Hematopoietic multipotent progenitor cell treated with erythropoietin and hydrocortisone succinate and interleukin-3 and kit ligand, for 8 days (in vitro differentiated cells): ENCODE measurements at regions not wholly inside any gene's neighbourhood (a gene's known extent, or its start where the extent isn't known, plus 50 kb on each side); places are given as distances from the start of the nearest gene placed in this dataset.

Experiments
- DNase-seq: peaks from one replicate; pipeline ENCODE4 v3.0.0-alpha.2; 2015

- DNase-seq = no peak
Measured at GRCh38 chr6:104301951-104302350, 557.8 kb downstream of the HACE1 start.

DNA sequence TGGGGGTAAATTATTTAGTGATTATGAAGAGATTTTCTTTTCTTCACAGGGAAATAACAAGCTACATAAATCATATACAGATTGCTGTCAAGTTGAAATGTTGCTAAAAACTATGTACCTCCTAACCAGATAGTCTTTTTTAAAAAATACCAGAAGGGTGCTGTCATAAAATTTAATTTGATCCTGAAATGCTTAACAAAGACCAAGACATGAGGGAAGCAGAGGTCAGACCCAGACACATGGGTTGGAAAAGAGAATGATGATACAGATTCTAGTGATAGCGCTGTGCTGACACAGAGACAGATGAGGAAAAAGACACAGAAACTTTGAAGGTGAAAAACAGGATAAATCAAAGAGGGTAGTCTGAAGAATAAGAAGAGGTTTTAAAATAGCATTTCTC, 573.1 kb downstream of the HACE1 start:
- no peak for DNase-seq

DNA sequence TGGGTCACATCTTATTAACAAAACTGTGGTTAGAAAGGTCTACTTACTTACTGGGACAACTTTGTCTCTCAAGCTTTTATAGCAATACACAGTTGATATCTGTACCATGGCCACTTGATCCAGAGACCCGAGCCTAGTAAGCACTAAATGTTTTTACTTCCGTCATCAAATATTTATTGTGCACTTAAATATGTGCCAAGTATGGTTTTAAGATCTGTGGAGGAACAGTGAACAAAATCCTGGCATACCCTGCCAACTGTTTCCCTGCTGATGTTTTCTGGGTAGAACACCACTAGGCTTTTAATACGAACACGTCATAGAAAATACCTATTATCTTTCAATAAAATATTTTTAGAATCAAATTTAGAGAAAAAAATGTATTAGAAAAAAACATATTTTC, 574.8 kb downstream of the HACE1 start:
- DNase-seq = no peak

DNA sequence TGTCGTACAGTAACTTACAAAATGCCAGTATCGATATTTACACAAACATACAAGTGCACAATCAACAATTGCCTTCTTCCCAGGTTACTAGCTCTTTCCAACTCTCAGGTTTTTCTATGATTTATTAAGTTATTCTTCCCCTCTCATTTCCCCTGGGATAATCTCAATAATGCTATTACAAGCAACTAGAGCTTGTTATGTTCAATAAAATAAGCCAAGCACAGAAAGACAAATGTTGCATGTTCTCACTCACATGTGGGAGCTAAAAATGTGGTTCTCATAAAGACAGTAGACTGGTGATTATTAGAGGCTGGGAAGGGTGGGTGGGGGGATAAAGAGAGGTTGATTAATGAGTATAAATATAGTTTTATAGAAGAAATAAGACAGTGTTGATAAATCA, 577.1 kb downstream of the HACE1 start:
- no peak for DNase-seq

GRCh38 chr6:104281370-104281769, 578.3 kb downstream of the HACE1 start:
- no peak for DNase-seq

DNA sequence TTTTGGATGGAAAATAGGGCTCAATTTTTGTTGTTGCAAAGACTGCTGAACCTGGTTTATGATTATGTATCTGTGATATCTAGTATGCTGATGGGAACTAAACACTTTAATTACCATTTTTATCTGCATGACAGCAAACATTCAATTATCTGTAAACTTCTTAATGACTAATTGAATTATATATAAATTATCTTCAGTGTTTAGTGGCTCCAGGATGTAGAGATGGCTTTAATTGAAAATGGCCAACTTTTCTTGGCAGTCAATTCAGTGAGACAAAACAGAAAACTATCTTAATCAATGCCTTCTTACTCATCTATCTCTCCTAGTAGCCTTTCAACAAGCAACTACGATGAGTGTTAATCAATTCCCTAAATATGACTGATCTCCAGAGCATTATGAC, 591.3 kb downstream of the HACE1 start:
- no peak for DNase-seq

DNA sequence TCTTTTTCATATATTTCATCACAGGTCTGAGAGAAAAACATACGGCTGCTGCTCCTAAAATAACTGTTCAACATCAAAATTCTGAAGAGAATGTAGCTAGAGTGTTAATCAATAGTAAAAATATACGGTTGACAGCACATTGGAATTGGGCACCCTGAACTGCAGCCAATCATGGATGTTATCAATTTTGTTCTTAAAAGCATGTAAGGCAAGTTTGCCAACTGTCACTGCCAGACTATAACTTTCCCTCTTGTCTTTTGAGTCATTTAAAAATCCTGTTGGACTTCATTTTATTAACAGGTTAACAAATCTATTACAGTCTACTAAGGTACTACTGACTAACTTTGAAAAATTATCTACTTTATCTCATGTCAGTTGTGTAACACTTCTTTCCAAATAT, 592.8 kb downstream of the HACE1 start:
- no peak for DNase-seq

- no peak for DNase-seq
Measured at GRCh38 chr6:104256646-104257045, 603.1 kb downstream of the HACE1 start.

GRCh38 chr6:104253236-104253635, 606.5 kb downstream of the HACE1 start:
- no peak for DNase-seq

DNA sequence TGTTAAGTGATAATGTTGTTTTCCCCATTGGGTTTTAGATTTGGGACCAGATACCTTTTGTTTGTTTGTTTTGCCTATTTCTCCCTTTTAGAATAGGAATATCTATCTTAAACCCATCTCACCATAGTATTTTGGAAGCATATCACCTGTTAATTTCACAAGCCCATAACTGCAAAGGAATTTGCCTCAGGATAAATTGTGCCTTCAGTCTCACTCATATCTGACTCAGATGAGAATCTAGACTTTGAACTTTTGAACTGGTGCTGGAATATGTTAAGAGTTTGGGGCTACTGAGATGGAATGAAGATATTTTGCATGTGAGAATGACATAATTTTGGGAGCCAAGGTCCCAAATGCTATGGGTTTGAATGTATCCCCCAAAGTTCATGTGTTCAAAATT, 607.4 kb downstream of the HACE1 start:
- DNase-seq = no peak

GRCh38 chr6:104251651-104252050, 608.1 kb downstream of the HACE1 start:
- no peak for DNase-seq

DNA sequence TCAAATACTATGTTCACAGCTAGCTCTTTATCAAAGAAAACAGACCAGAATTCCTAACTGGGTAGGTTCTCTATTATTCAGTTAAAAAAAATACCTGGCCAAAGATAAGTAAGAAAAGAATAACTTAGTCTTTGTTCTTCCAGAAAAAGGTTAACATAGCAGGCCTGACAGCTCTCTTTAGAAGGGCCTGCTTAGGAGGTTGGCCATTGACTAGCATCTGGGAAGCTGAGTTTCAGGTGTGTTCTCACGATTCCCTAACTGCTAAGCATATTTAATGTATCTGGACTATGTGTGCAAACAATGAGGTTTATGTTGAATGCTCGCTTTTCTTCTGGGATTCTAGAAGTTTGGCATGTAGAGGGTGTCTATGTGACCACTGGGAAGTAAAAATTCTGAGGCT, 618.9 kb downstream of the HACE1 start:
- DNase-seq = no peak

DNA sequence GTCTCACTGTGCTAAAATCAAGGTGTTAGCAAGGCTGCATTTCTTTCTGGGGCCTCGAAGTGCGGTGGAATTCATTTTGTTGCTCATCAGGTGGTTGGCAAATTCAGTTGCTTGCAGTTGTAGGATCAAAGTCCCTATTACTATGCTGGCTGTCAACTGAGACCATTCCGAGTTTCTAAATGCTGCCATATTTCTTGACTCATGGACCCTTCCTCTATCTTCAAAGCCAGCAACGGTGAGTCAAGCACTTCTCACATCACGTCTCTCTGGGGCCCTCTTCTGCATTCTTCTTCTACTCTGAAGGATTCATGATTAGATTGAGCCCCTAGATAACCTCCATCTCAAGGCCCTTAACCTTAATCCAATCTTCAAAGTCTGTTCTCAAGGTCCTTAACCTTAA, 619.7 kb downstream of the HACE1 start:
- no peak for DNase-seq

DNA sequence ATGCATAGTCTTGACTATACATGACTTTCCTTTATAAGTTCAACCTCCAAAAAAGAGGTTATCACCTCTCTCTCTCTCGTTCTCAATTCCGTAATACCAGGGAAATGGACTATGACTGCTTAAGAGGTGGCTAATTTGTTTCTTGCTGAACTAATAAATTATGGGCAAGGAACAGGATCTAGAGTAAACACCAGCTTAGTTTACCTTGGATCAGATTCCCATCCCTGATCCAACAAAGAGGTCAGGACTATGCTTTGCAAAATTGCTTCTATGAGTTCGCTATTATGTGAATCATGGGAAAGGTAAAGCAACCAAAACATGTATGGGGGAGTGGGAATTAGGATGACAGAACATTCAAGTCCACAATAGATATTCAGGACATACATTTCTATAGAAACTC, 630.7 kb downstream of the HACE1 start:
- no peak for DNase-seq

DNA sequence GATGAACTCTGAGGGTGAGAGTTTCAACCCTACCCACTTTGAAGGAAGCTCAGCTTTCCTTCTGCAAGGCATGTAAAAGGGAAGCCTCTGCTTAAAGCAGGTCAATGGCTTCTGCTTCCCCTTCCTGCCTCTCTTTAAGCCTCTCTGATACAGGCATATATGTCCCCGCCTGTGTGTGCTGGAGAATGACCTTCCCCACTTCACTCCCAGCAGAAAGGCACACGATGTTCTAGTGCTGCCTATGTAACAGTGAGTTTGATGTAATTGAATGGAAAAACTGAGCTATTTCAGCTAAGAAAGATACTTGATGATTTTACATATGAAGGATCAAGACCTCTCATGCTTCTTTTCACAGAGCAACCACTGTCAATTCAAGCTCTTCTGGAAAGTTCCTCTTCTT, 632.2 kb downstream of the HACE1 start:
- no peak for DNase-seq

DNA sequence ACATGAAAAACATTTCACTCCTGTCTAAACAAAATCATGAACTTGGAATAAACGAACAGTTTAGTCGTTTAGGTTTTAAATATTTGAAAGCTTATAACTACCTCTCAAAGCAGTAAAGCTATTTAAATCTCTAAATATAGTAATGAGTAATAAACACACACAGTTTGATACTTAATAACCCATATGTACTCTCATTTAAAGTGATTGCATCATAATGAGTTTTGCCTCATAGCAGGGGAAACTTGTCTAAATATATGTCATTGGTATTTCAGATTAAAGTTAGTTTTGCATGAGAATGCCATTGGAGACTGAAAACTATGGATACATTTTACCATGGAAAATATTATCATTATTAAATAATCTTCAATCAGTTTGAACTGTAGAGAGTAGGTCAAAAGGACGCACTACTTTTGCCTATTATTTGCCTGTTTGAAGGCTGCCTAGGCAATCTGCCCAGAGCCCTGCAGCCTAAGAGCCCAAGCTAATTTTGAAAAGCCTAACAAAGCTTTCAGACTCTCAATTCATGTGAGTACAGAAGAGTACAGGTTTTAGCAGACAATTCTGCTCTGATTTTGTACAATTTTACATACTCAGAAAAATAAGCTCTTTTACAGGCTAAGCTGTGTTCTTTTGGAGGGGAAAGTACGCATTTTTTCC, 632.8 kb downstream of the HACE1 start:
- no peak for DNase-seq

GRCh38 chr6:104218116-104218515, 641.6 kb downstream of the HACE1 start:
- no peak for DNase-seq

GRCh38 chr6:104214901-104215300, 644.8 kb downstream of the HACE1 start:
- DNase-seq = no peak

- no peak for DNase-seq
Measured at GRCh38 chr6:104212977-104213668, 646.6 kb downstream of the HACE1 start.

GRCh38 chr6:104207635-104208034, 652.1 kb downstream of the HACE1 start:
- DNase-seq = no peak

DNA sequence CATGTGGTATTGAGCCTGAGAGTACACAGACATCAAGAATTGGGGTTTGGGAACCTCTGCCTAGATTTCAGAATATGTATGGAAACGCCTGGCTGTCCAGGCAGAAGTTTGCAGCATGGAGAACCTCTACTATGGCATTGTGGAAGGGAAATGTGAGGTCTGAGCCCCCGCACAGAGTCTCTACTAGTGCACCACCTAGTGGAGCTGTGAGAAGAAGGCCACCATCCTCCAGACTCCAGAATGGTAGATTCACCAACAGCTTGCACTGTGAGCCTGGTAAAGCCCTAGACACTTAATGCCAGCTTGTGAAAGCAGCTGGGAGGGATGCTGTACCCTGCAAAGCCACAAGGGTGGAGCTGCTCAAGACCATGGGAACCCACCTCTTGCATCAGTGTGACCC, 658.2 kb downstream of the HACE1 start:
- no peak for DNase-seq

DNA sequence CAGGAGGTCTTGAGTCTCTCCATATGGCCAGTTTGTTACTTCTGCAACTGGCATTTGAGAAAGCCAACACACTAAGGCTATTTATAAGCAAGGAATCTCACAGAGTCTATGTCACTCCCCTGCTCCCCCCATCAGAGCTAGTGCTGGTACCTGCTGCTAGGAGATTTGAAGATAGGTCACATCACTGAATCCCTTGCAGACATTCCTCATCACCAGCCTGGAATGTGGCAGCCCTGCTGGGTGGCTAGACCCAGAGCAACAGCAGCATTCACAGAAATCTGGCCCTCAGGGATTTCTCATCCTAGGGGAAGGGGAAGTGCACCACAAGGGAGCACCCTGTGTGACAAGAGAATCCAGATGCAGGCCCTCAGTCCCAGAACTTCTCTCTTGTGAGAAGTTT, 672.1 kb downstream of the HACE1 start:
- no peak for DNase-seq

- DNase-seq = no peak
Measured at GRCh38 chr6:104186831-104187230, 672.9 kb downstream of the HACE1 start.

DNA sequence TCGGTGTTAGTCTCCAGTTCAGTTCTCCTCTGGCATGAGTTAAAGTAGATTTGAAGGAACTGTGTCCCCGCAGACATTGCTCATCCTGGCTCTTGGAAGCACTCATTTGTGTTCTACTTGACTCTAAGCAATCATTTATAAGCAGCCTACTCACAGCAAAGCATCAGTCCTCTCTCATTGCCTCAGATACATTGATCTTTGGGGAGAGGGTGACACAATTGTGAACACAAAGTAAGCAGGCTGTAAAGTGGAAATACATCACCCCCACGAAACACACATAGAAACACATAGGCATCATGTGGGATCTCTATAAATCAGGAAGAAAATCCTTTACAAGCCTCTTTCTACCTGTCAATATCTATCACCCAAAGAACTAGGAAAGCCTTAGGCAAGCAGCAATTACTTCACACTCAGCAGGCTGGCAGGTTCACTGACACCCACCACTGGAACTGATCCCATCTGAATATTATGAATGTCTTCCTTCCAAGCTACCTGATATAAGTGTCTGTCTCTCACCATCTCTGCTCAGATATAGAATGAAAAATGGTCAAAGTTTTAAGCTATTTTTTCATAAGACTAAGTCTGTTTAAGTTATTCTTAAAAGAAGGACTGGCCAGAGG, 675.8 kb downstream of the HACE1 start:
- no peak for DNase-seq

DNA sequence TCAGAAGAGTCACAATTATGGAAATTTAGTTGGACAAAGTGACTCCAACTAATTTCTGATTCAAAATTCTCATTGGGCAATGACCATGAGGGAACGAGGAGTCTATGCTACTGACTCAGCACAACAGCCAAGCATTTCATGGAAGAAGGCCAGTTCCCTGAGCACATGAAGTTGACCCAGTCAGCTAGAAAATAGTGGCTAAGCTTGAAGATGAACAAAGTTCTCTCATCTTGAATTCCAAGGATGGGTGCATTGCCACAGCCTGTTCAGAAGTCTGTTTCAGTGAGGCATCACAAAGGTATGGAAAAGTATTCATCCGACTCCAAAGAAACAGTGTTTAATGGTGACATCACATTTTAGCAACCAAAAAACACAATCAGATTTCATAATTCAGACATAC, 676.9 kb downstream of the HACE1 start:
- DNase-seq = no peak
